Ectodermal cell (in vitro differentiated cells): ENCODE measurements at regions not wholly inside any gene's neighbourhood (a gene's known extent, or its start where the extent isn't known, plus 50 kb on each side); places are given as distances from the start of the nearest gene placed in this dataset.

Source experiments
- H3K27ac ChIP-seq: 2 replicates; pipeline ENCODE4 v1.7.0; 2013; ENCODE audit warnings: mild to moderate bottlenecking, low read depth, low read length; ENCODE audit not compliant: insufficient read depth, poor library complexity, severe bottlenecking
- H3K27me3 ChIP-seq: 2 replicates; pipeline ENCODE4 v1.7.0; 2013; ENCODE audit warnings: mild to moderate bottlenecking, low read length; ENCODE audit not compliant: insufficient read depth, control insufficient read depth, poor library complexity, severe bottlenecking
- H3K36me3 ChIP-seq: one replicate; pipeline ENCODE4 v1.7.0; 2013; ENCODE audit warnings: low read length; ENCODE audit not compliant: control insufficient read depth, insufficient read depth
- H3K4me1 ChIP-seq: one replicate; pipeline ENCODE4 v1.7.0; 2013; ENCODE audit warnings: low read length; ENCODE audit not compliant: control insufficient read depth, insufficient read depth
- H3K4me3 ChIP-seq: 2 replicates; pipeline ENCODE4 v1.7.0; 2013; ENCODE audit warnings: low read depth, low read length, control low read depth; ENCODE audit not compliant: insufficient read depth
- H3K9me3 ChIP-seq: 2 replicates; pipeline ENCODE4 v1.7.0; 2013; ENCODE audit warnings: mild to moderate bottlenecking, low read length, moderate library complexity; ENCODE audit not compliant: control insufficient read depth
- WGBS, 2 experiments: methylation state at CpG; one replicate each; pipeline ENCODE4 v1.1.7; 2013; ENCODE audit warnings: missing lambda C conversion rate in 2 of 2; 5-methylcytosine and 5-hydroxymethylcytosine counted together

DNA sequence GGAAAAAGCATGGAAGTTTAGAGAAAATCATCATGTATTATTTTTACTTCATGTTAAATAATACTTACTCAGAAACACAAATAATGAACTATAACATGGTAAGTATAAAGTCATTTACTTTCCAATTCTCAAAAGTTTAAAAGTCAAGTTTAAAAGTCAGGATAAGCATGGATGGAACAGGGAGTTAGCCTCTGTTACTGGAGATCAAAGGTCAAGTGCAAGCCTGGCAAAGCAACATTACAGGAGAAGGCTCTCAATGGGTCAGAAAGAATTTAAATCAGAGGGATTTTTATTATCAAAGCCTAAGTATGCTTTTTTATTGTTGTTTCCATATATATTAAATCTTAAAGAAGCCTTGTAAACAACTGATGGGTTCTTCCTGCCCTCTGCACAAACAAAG is 505.4 kb downstream of the KCNA4 start:
- H3K27me3 ChIP-seq: no peaks in the 10 kb centered on the region
- no peaks in the 10 kb centered on the region for H3K9me3 ChIP-seq
- no peak overlapping the region for H3K27ac ChIP-seq
- peaks cover 3% of the 10 kb centered on the region for H3K4me1 ChIP-seq
- no peak overlapping the region for H3K4me3 ChIP-seq
- no peaks in the 10 kb centered on the region for H3K36me3 ChIP-seq

DNA sequence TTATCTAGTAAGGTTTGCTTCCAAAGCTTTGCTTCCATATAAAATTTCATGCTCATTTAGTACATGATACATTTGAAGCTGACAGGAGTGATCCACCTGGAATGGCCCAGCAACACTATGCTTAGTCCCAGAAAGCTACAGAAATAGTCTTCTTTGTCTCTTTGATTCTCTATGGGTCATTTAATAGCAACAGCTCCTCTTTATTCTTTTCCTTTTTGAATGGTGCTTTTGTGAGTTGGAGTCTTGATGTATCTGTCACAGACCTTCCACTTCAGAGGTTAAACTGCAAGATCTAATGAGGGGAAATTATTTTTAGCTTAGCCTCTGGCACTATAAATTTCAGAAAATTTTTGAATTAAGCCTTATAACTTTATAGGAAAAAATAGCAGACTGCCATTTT is 509.5 kb downstream of the KCNA4 start:
- no peaks in the 10 kb centered on the region for H3K36me3 ChIP-seq
- H3K9me3 ChIP-seq: no peaks in the 10 kb centered on the region
- no peak overlapping the region for H3K4me3 ChIP-seq
- H3K27me3 ChIP-seq: no peaks in the 10 kb centered on the region
- no peak overlapping the region for H3K27ac ChIP-seq
- H3K4me1 ChIP-seq: peaks cover 3% of the 10 kb centered on the region

DNA sequence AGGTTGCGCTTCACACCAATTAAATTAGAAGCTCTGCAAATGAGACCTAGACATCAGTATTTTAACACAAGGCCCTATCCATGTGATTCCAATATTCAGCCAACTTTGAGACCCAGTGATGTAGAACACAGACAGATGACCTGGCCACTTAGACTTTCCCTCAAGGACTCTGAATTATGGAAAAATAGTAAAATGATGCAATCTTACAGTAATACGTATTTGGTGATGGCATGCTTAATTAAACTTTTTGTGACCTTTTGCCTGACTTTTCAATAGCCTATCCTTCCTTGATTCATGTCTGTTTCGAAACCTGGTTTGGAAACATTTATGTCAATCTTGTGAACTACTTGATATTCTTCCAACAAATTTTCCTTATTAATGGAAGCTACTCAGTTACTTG is 521.2 kb downstream of the KCNA4 start:
- Histone ChIP-seq H3K36me3 (no peaks in the 10 kb centered on the region), H3K9me3 (no peaks in the 10 kb centered on the region), H3K27me3 (no peaks in the 10 kb centered on the region), H3K4me3 (no peak overlapping the region), H3K27ac (no peak overlapping the region), H3K4me1 (no peaks in the 10 kb centered on the region)
- WGBS, 2 experiments: 94 to 95% methylated on average over 3 of the region's 3 CpGs

DNA sequence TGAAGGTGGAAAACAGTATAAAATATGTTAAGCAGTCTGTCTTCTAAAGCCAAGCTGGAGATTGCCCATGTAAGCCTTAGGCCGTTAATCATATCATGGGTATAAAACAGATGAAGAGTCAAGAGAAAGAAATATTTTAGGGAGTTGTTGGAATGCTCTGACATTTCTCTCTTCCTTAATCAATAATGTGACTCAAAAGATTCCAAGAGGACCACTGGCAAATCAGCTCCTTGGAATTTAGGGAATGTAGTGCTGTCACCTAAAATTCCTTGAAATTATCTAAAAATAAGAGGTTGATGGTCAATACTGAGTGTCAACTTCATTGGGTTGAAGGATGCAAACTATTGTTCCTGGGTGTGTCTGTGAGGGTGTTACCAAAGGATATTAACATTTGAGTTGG is 525.9 kb downstream of the KCNA4 start:
- H3K4me3 ChIP-seq: no peak overlapping the region
- no peaks in the 10 kb centered on the region for H3K36me3 ChIP-seq
- no peaks in the 10 kb centered on the region for H3K9me3 ChIP-seq
- H3K4me1 ChIP-seq: no peaks in the 10 kb centered on the region
- no peaks in the 10 kb centered on the region for H3K27me3 ChIP-seq
- no peak overlapping the region for H3K27ac ChIP-seq
- 94 to 97% methylated on average over 1 of the region's 1 CpG for WGBS, 2 experiments

DNA sequence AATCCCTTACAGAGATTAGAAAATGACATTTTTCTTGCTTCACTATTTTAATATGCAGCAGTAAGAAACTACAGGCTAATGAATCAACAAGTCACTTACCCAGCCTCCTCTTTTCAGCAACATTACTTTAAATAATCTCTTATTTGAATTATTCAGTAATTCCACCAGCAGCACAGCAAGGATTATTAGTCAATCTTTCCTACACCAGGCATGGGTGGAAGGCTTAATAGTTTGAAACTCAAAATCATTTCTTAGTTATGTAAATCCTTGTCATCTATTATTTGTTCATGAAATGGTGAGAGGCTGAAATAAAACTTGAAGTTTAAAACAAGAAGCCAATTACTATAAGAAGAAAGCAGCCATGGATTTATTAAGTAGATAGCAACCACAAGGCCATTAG is 530.5 kb downstream of the KCNA4 start:
- Histone ChIP-seq H3K9me3 (no peaks in the 10 kb centered on the region), H3K27me3 (no peaks in the 10 kb centered on the region), H3K4me3 (no peak overlapping the region), H3K27ac (no peak overlapping the region), H3K4me1 (no peaks in the 10 kb centered on the region), H3K36me3 (no peaks in the 10 kb centered on the region)

DNA sequence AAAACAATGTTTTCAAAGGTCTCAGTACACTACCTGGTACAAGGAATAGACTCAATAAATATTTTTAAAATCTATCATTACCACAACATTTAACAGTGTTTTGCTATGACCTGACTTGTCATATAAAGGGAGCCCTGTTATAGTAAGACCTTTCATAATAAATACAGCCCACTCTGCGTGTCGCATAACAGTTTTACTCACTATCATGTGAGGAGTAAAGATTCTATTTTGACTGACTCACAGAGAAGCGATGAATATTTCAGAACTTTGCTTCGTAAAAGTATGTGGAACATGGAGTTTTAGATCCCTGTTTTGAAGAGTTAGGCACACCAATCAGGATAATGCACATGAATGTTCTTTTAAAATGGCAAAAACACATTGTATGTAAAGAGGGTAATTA is 531.2 kb downstream of the KCNA4 start:
- H3K4me3 ChIP-seq: no peak overlapping the region
- H3K9me3 ChIP-seq: no peaks in the 10 kb centered on the region
- H3K4me1 ChIP-seq: no peaks in the 10 kb centered on the region
- H3K36me3 ChIP-seq: no peaks in the 10 kb centered on the region
- H3K27me3 ChIP-seq: no peaks in the 10 kb centered on the region
- no peak overlapping the region for H3K27ac ChIP-seq
- 94 to 97% methylated on average over 4 of the region's 4 CpGs for WGBS, 2 experiments

DNA sequence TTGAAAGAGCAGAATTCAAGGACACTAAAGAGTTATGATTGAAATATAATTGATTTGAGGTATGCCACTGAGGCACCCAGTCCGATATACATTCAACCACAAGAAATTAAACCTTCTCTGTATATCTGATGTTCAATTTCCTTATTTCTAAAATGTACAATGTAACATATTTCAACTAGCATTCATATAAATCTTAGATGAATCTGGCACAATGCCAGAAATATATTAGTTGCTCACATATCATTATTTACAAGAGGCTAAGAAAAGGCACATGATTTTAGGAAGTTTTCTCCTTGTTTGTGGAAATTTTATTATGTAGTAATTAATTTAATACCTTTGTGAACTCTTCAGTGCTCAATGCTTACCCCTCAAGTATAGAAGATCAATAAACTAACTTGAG is 532.3 kb downstream of the KCNA4 start:
- Histone ChIP-seq H3K27ac (no peak overlapping the region), H3K4me3 (no peak overlapping the region), H3K27me3 (no peaks in the 10 kb centered on the region), H3K4me1 (no peaks in the 10 kb centered on the region), H3K9me3 (no peaks in the 10 kb centered on the region), H3K36me3 (no peaks in the 10 kb centered on the region)
- no CpG with 5 or more reads among the region's 1 CpG for WGBS, 2 experiments

DNA sequence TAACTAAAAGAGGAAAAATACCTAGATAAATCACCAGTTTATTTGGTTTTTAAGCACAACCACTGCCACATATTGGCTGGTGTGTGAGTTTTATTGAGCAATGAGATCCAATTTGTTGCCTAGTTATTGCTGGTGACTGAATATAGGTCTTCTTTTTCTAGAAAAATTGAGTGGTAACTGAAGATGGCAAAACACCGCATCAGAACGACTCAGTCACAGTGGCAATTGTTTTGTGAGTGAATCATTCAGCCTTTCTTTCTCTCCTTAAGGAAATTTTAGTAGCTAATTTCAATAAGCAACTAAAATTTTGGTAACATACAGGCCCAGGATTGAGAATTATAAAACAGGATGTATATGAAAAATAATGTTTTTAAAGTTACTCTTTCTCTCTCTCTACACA is 533.0 kb downstream of the KCNA4 start:
- Histone ChIP-seq H3K4me3 (no peak overlapping the region), H3K9me3 (no peaks in the 10 kb centered on the region), H3K4me1 (no peaks in the 10 kb centered on the region), H3K27me3 (no peaks in the 10 kb centered on the region), H3K36me3 (no peaks in the 10 kb centered on the region), H3K27ac (no peak overlapping the region)
- 94 to 100% methylated on average over 2 of the region's 2 CpGs for WGBS, 2 experiments

DNA sequence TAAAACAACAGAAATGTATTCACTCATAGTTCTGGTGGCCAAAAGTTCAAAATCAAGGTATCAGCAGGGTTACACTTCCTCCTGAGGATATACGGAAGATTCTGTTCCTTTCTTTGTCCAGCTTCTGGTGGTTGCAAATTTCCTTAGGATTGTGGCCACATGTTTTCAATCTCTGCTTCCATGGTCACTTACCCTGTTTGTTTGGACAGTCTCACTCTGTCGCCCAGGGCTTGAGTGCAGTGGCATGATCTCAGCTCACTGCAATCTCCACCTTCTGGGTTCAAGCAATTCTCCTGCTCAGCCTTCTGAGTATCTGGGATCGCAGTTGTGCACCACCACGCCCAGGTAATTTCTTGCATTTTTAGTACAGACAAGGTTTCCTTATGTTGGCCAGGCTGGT is 534.3 kb downstream of the KCNA4 start:
- Histone ChIP-seq H3K9me3 (no peaks in the 10 kb centered on the region), H3K4me3 (no peak overlapping the region), H3K27ac (no peak overlapping the region), H3K4me1 (no peaks in the 10 kb centered on the region), H3K36me3 (no peaks in the 10 kb centered on the region), H3K27me3 (no peaks in the 10 kb centered on the region)
- 88 to 93% methylated on average over 4 of the region's 4 CpGs for WGBS, 2 experiments

DNA sequence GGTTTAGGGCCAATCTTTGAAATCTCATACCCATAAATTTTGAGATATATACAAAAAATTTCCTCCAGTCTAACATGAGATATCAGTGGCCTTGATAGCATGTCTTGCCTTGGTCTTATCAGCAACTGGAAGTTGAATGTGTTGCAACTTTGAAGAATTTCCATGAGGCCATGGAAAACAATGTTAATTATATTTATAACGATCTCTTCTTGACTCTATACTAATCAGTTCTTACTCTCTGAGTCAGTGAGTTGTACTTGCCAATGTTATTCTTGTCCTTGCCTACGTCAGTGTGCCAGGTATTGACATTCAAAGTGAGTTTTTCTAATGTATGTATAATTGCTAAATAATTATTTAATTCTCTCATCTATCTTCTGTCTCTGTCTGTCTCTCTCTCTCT is 535.1 kb downstream of the KCNA4 start:
- Histone ChIP-seq H3K27ac (no peak overlapping the region), H3K9me3 (no peaks in the 10 kb centered on the region), H3K36me3 (no peaks in the 10 kb centered on the region), H3K4me1 (no peaks in the 10 kb centered on the region), H3K27me3 (no peaks in the 10 kb centered on the region), H3K4me3 (no peak overlapping the region)
- WGBS, 2 experiments: 88 to 100% methylated on average over 1 of the region's 2 CpGs

DNA sequence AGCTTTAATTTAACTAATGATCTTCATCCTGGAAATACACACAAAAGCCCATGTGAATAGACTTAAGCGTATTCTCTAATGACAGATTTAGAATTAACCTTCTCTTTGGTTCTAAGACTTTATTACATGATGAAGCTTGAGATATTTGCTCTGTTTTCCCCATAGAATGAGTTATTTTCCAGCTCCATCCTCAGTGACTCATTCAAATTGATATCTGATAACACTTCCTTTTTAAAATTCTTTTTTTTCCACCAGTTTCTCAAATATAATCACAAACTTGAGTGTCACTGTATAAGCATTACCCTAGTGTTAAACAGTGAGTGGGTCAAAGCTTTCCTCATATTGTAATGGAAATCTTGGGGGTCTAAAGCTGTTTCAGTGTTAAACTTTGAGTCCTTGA is 535.8 kb downstream of the KCNA4 start:
- H3K27ac ChIP-seq: no peak overlapping the region
- no peak overlapping the region for H3K4me3 ChIP-seq
- no peaks in the 10 kb centered on the region for H3K36me3 ChIP-seq
- H3K4me1 ChIP-seq: no peaks in the 10 kb centered on the region
- H3K9me3 ChIP-seq: no peaks in the 10 kb centered on the region
- H3K27me3 ChIP-seq: no peaks in the 10 kb centered on the region
- 76 to 89% methylated on average over 1 of the region's 1 CpG for WGBS, 2 experiments
